ENCODE measurements at regions not wholly inside any gene's neighbourhood (a gene's known extent, or its start where the extent isn't known, plus 50 kb on each side); places are given as distances from the start of the nearest gene placed in this dataset.

DNA sequence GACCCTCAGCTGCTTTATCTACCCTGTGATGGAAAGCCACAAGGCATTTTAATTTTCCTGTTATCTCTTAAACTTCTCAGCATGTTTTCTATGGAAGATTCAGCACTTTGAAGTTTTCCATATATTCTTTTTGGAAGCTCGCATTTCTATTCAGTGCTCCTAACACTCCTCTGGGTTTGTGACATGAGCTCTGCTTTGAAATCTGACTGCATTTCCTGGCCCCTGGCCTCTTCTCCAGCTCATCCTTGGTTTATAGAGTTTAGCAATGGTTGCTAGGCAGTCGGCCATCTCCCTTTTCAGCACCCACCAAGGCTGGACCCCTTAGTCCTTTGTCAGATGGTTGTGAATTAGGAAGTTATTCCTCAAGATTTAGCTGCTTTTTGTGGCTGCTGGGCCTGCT is 150.6 kb downstream of the KCNA5 start:
- Histone ChIP-seq H3K27ac (ENCODE audit: low read depth) (no peak overlapping the region), H3K4me3 (no peak overlapping the region), H3K9me2 (ENCODE audit: insufficient read depth) (no peaks in the 10 kb centered on the region), H4K20me1 (replicated peaks; ENCODE audit: insufficient read depth) (no peaks in the 10 kb centered on the region), H3K27me3 (ENCODE audit: insufficient read depth) (no peaks in the 10 kb centered on the region), H3K4me1 (ENCODE audit: insufficient read depth) (no peaks in the 10 kb centered on the region), H3K79me2 (replicated peaks; ENCODE audit: insufficient read depth) (no peaks in the 10 kb centered on the region), H3F3A (replicated peaks; ENCODE audit: low read depth) (no peaks in the 10 kb centered on the region), H2AFZ (no peak overlapping the region), H3K36me3 (ENCODE audit: insufficient read depth) (no peaks in the 10 kb centered on the region), H3K4me2 (no peak overlapping the region)
- H3K4me1 Mint-ChIP-seq: no peaks in the 10 kb centered on the region
- no peaks in the 10 kb centered on the region for H3K36me3 Mint-ChIP-seq (ENCODE audit: low read depth)
- DNase-seq (ENCODE audit: low spot score) (no peak), ATAC-seq (no peak)
- H3K27ac Mint-ChIP-seq: no peak overlapping the region
- H3K4me3 Mint-ChIP-seq: no peak overlapping the region
- H3K9me3 Mint-ChIP-seq: no peaks in the 10 kb centered on the region
- no peaks in the 10 kb centered on the region for H3K27me3 Mint-ChIP-seq (ENCODE audit: insufficient read depth, low read depth, poor library complexity)
- TF ChIP-seq CREB1 (CRISPR knock-in tag; IDR thresholded peaks at IDR 0.05; ENCODE audit: low read depth) (no peak), EZH2 (IDR thresholded peaks at IDR 0.05; ENCODE audit: low read depth, unreplicated experiment) (no peak), NANOG (IDR thresholded peaks at IDR 0.05; ENCODE audit: borderline replicate concordance) (no peak), POLR2AphosphoS5 (IDR thresholded peaks at IDR 0.05; ENCODE audit: low read depth) (no peak), ZNF331 (CRISPR knock-in tag; IDR thresholded peaks at IDR 0.05; ENCODE audit: low read depth) (no peak), JUNB (IDR thresholded peaks at IDR 0.05; ENCODE audit: unreplicated experiment) (no peak), STAT1 (IDR thresholded peaks at IDR 0.05; ENCODE audit: unreplicated experiment) (no peak), ZNF114 (CRISPR knock-in tag; IDR thresholded peaks at IDR 0.05) (no peak)
- TF ChIP-seq, protein P1, sequence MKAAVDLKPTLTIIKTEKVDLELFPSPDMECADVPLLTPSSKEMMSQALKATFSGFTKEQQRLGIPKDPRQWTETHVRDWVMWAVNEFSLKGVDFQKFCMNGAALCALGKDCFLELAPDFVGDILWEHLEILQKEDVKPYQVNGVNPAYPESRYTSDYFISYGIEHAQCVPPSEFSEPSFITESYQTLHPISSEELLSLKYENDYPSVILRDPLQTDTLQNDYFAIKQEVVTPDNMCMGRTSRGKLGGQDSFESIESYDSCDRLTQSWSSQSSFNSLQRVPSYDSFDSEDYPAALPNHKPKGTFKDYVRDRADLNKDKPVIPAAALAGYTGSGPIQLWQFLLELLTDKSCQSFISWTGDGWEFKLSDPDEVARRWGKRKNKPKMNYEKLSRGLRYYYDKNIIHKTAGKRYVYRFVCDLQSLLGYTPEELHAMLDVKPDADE (IDR thresholded peaks at IDR 0.05): no peak
- TF ChIP-seq, protein P2, sequence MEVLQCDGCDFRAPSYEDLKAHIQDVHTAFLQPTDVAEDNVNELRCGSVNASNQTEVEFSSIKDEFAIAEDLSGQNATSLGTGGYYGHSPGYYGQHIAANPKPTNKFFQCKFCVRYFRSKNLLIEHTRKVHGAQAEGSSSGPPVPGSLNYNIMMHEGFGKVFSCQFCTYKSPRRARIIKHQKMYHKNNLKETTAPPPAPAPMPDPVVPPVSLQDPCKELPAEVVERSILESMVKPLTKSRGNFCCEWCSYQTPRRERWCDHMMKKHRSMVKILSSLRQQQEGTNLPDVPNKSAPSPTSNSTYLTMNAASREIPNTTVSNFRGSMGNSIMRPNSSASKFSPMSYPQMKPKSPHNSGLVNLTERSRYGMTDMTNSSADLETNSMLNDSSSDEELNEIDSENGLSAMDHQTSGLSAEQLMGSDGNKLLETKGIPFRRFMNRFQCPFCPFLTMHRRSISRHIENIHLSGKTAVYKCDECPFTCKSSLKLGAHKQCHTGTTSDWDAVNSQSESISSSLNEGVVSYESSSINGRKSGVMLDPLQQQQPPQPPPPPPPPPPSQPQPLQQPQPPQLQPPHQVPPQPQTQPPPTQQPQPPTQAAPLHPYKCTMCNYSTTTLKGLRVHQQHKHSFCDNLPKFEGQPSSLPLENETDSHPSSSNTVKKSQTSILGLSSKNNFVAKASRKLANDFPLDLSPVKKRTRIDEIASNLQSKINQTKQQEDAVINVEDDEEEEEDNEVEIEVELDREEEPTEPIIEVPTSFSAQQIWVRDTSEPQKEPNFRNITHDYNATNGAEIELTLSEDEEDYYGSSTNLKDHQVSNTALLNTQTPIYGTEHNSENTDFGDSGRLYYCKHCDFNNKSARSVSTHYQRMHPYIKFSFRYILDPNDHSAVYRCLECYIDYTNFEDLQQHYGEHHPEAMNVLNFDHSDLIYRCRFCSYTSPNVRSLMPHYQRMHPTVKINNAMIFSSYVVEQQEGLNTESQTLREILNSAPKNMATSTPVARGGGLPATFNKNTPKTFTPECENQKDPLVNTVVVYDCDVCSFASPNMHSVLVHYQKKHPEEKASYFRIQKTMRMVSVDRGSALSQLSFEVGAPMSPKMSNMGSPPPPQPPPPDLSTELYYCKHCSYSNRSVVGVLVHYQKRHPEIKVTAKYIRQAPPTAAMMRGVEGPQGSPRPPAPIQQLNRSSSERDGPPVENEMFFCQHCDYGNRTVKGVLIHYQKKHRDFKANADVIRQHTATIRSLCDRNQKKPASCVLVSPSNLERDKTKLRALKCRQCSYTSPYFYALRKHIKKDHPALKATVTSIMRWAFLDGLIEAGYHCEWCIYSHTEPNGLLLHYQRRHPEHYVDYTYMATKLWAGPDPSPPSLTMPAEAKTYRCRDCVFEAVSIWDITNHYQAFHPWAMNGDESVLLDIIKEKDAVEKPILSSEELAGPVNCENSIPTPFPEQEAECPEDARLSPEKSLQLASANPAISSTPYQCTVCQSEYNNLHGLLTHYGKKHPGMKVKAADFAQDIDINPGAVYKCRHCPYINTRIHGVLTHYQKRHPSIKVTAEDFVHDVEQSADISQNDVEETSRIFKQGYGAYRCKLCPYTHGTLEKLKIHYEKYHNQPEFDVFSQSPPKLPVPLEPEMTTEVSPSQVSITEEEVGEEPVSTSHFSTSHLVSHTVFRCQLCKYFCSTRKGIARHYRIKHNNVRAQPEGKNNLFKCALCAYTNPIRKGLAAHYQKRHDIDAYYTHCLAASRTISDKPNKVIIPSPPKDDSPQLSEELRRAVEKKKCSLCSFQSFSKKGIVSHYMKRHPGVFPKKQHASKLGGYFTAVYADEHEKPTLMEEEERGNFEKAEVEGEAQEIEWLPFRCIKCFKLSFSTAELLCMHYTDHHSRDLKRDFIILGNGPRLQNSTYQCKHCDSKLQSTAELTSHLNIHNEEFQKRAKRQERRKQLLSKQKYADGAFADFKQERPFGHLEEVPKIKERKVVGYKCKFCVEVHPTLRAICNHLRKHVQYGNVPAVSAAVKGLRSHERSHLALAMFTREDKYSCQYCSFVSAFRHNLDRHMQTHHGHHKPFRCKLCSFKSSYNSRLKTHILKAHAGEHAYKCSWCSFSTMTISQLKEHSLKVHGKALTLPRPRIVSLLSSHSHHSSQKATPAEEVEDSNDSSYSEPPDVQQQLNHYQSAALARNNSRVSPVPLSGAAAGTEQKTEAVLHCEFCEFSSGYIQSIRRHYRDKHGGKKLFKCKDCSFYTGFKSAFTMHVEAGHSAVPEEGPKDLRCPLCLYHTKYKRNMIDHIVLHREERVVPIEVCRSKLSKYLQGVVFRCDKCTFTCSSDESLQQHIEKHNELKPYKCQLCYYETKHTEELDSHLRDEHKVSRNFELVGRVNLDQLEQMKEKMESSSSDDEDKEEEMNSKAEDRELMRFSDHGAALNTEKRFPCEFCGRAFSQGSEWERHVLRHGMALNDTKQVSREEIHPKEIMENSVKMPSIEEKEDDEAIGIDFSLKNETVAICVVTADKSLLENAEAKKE (CRISPR knock-in tag; IDR thresholded peaks at IDR 0.05): no peak
- TF ChIP-seq, protein P3, sequence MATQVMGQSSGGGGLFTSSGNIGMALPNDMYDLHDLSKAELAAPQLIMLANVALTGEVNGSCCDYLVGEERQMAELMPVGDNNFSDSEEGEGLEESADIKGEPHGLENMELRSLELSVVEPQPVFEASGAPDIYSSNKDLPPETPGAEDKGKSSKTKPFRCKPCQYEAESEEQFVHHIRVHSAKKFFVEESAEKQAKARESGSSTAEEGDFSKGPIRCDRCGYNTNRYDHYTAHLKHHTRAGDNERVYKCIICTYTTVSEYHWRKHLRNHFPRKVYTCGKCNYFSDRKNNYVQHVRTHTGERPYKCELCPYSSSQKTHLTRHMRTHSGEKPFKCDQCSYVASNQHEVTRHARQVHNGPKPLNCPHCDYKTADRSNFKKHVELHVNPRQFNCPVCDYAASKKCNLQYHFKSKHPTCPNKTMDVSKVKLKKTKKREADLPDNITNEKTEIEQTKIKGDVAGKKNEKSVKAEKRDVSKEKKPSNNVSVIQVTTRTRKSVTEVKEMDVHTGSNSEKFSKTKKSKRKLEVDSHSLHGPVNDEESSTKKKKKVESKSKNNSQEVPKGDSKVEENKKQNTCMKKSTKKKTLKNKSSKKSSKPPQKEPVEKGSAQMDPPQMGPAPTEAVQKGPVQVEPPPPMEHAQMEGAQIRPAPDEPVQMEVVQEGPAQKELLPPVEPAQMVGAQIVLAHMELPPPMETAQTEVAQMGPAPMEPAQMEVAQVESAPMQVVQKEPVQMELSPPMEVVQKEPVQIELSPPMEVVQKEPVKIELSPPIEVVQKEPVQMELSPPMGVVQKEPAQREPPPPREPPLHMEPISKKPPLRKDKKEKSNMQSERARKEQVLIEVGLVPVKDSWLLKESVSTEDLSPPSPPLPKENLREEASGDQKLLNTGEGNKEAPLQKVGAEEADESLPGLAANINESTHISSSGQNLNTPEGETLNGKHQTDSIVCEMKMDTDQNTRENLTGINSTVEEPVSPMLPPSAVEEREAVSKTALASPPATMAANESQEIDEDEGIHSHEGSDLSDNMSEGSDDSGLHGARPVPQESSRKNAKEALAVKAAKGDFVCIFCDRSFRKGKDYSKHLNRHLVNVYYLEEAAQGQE (IDR thresholded peaks at IDR 0.05; ENCODE audit: unreplicated experiment): no peak
- TF ChIP-seq, protein P4, sequence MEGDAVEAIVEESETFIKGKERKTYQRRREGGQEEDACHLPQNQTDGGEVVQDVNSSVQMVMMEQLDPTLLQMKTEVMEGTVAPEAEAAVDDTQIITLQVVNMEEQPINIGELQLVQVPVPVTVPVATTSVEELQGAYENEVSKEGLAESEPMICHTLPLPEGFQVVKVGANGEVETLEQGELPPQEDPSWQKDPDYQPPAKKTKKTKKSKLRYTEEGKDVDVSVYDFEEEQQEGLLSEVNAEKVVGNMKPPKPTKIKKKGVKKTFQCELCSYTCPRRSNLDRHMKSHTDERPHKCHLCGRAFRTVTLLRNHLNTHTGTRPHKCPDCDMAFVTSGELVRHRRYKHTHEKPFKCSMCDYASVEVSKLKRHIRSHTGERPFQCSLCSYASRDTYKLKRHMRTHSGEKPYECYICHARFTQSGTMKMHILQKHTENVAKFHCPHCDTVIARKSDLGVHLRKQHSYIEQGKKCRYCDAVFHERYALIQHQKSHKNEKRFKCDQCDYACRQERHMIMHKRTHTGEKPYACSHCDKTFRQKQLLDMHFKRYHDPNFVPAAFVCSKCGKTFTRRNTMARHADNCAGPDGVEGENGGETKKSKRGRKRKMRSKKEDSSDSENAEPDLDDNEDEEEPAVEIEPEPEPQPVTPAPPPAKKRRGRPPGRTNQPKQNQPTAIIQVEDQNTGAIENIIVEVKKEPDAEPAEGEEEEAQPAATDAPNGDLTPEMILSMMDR (conservative IDR thresholded peaks at IDR 0.05; ENCODE audit: low read depth in 2 of 2): no peak
